GM21717 (cell line): ENCODE measurements at regions not wholly inside any gene's neighbourhood (a gene's known extent, or its start where the extent isn't known, plus 50 kb on each side); places are given as distances from the start of the nearest gene placed in this dataset.

Source experiments
- ATAC-seq: cut with Tn5 transposase; IDR thresholded peaks from one replicate; pipeline ENCODE4 v1.9.1; 2021; ENCODE audit warnings: mild to moderate bottlenecking, moderate library complexity; ENCODE audit not compliant: unreplicated experiment

DNA sequence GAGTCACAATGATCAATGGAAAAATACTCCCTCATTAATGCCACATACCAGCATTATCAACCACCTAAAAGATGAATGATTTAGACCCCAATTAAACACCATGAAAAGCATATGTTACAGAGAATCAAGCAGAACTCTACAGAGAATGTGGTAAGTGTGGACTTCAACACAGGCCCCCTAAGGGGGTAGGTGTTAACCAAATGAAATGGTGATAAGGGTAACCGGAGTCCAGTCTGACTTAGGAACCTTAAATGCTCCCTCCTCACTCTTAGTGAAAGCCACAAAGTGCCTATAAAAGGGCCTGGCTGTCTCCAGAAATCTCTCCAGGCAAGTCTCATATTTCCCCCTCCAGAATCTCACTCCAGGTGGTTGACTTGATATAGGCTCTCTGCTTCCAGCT, 149.2 kb upstream of the FOXD3 start:
- no peak for ATAC-seq

GRCh38 chr1:63189677-63190076, 132.7 kb upstream of the FOXD3 start:
- ATAC-seq: no peak

DNA sequence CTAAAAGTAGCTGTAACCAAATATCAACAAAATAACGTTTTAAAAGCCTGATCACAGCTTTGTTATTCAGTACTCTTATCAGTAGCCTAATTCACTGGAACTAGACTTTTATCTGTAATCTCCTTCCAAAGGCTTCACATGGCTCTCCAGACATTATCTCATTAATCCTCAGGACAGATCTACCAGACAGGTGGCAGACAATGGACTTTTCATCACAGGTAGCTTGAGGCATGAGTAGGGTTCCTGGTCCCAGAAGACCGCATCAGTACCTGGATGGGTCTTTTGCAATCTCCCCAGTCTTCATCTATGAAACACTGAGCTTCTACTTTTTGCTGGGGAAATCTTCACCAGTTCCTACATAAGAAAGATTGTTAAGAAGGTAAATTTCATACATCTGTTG, 132.2 kb upstream of the FOXD3 start:
- no peak for ATAC-seq

- no peak for ATAC-seq
Observed at GRCh38 chr1:63198871-63199394, 123.4 kb upstream of the FOXD3 start.

DNA sequence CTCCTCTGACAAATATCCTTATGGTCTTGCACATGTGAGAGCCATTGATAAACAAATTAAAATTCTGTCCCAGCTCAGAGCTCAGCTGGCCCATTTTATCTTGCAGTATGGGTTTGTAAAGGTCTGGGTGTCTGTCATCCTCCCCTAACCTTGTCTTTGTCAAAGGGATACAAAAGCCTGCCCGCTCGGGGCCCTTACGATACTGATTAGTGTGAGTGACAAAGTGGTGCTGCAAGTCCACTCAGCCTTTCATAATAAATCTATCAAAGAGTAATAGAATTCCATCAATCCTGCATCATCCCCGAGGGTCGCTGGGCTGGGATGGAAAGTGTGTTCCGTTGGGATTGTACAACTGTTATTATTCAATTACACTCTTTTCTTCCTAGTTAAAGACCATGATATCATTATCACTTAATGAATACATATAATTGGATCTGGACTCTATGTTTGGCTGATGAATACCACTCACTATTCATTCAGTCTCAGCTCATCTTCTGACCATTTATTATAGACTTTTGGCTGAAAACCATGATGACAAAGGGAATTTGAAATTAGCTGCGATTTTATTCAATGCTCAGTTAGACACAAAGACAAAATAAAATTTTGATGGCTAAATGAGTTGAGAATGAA, 122.5 kb upstream of the FOXD3 start:
- ATAC-seq: no peak

GRCh38 chr1:63200676-63201075, 121.7 kb upstream of the FOXD3 start:
- ATAC-seq: no peak

DNA sequence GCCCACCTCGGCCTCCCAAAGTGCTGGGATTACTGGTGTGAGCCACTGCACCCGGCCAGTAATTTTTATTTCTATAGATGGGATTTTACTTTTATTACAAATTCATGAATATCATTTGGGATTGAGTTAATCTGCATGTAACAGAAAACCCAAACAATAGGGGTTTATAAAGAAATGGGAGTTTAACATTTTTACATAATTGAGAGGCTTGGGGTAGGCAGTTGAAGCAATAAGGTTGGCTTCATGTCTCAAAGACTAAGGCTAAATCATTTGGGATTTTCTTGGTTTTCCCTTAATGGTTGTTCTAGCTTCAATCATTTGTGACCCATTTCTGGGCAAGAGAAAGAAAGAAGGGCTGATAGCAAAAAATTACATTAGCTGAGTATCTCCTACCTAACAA, 118.7 kb upstream of the FOXD3 start:
- ATAC-seq: no peak

GRCh38 chr1:63205776-63206175, 116.6 kb upstream of the FOXD3 start:
- ATAC-seq: no peak

DNA sequence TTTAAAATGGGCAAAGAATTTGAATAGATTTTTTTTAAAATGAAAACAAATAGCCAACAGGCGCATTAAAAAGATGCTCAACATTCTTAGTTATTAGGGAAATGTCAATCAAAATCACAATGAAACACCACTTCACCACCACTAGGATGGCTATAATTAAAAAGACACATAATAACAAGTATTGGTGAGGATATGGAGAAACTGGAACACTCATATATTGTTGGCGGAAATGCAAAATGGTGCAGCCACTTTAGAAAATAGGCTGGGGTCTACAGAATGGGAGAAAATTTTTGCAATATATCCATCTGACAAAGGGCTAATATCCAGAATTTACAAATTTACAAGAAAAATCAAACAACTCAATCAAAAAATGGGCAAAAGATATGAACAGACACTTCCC, 107.8 kb upstream of the FOXD3 start:
- ATAC-seq: no peak

GRCh38 chr1:63223426-63223825, 98.9 kb upstream of the FOXD3 start:
- no peak for ATAC-seq

GRCh38 chr1:63230722-63231121, 91.6 kb upstream of the FOXD3 start:
- ATAC-seq: no peak

DNA sequence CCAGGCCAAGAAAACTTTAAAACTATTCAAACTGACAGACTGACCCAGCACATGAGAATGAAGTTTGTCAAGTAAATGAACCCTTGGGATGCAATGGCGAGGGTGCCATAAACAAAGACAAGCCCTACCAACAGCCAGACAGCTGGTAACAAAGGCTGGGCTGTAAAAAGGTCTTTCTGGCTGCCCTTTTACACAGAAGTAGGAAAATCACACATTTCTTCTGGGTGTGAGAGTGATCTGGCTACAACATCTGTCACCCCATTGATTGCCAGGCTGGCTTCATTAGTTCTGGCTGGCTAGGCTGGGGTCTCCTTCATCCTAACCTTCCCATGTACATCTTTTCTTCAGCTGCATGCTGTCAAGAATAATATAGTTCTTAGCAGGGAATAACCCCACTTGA, 83.6 kb upstream of the FOXD3 start:
- no peak for ATAC-seq

GRCh38 chr1:63245186-63245585, 77.2 kb upstream of the FOXD3 start:
- no peak for ATAC-seq

DNA sequence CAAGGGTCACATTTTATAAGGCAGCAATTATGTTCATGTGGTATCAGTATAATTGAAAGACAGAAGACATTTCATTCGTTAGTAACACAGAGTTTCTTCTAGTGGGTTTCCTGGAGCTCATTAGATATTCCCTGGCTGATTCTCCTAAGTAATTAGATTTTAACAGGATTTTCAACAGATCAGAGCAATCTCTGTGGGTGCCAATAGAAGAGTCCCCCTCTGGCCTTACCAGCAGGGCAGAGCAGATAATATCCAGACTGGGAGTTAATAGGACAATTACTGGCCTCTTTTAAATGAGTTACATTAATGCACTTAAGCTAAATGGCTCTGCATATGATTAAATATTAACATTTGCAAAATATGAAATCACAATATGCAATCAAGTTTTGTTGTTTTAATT, 74.2 kb upstream of the FOXD3 start:
- ATAC-seq: no peak

GRCh38 chr1:63255153-63255552, 67.2 kb upstream of the FOXD3 start:
- ATAC-seq: no peak

DNA sequence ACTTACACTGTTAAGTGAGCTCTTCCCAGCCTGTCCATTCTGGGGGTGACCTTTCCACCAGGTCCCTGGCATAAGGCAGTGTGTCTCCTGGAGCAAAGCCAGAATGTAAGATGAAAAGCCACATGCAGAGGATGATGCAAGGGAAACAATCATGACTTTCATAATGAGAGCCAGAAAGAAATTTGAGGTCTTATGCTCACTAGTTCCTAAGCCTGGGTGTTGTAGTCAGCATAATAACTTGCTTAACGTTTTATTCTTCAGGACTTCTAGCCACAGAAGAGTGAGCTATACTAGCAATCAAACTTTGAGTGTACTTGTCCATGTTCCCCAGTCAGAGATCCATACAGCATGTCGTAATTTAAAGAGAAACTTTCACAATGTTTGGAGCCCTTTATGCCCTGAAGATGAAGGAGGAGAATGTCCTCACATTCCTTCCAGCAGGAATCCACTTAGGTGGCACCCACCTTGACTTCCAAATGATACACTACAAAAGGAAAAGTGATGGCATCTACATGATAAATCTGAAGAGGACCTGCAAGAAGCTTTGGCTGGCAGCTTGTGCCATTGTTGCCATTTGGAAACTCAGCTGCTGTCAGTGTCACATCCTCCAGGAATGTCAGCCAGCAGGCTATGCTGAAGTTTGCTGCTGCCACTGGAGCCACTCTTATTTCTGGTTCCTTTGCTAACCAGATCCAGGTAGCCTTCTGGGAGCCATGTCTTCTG, 60.5 kb upstream of the FOXD3 start:
- no peak for ATAC-seq

DNA sequence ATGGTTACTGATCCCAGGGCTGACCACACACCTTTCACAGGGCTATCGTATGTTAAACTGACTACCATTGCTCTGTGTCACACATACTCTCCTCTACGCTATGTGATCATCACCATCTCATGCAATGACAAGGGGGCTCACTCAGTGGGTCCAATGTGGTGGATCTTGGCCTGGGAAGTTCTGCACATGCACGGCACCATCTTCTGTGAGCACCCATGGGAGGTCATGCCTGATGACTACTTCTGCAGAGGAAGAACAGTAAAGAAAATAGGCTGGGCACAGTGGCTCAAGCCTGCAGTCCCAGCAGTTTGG, 60.0 kb upstream of the FOXD3 start:
- ATAC-seq: no peak

DNA sequence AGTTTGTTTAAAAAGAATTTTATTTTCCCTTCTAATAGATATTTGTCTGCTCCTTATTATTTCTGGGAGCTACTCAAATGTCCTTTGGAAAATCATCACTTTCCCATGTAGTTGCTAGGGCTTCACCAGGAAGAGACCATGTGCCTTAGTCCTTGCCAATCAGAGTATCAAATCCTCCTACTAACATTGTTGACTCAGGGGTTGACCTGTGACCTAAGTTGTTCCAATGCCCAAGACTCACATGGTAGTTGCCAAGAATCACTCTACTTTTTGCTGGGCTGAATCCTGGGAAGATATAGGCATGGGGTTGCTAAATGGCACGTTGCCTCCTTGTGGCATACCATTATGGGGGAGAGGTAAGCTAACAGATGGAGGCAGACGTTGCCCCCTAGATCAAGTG, 58.2 kb upstream of the FOXD3 start:
- ATAC-seq: no peak

DNA sequence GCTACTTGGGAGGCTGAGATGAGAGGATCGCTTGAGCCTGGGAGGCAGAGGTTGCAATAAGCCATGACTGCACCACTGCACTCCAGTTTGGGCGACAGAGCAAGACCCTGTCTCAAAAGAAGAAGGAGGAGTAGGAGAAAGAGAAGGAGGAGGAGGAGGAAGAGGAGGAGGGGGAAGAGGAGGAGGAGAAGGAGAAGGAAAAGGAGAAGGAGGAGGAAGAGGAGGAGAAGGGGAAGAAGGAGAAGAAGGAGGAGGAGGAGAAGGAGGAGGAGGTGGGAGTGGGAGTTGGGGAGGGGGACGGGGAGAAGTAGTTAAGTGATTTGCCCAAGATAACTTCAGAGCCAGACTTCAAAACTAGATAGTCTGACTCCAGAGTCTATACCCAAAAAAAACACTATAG, 55.5 kb upstream of the FOXD3 start:
- ATAC-seq: no peak

- no peak for ATAC-seq
Observed at GRCh38 chr1:63268876-63269275, 53.5 kb upstream of the FOXD3 start.

- ATAC-seq: no peak
Observed at GRCh38 chr1:63269571-63269970, 52.8 kb upstream of the FOXD3 start.
